NCI-H526 (cell line): ENCODE measurements at regions not wholly inside any gene's neighbourhood (a gene's known extent, or its start where the extent isn't known, plus 50 kb on each side); places are given as distances from the start of the nearest gene placed in this dataset.
"Not testable (repeated sequence)": the region's sequence is repeated elsewhere in the genome, so short reads cannot be mapped to it uniquely, and the experiment has no call there.

ENCODE experiments used
- DNase-seq, 2 experiments: peaks; one replicate each; lab custom pipeline; 2025; lab: John Stamatoyannopoulos, UW

- DNase-seq, result no peak
These were observed 413.9 kb downstream of the RPS6KC1 start for GRCh38 chr1:213464786-213465460.

DNA sequence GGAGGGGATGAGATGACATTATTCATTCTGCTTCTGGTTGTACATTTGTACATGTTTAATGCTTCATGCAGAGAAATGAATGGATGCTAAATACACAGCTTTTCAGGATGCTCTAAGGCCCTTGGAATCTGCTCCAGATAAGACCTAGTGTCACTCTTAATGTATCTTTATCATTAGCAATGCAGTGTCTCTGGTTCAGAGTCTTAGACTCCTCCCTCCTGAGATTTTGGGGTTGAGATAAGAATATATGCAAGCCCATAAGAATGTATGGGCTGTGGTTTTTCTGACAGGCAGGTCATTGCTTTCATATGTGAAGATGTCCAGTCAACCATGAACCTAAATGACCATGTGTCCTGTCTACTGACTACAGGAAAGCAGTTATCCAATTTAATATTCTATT, 415.5 kb downstream of the RPS6KC1 start:
- no peak for DNase-seq

- no peak for DNase-seq
These were observed 423.0 kb downstream of the RPS6KC1 start for GRCh38 chr1:213474054-213474453.

GRCh38 chr1:213481395-213481794, 430.4 kb downstream of the RPS6KC1 start:
- DNase-seq, result no peak

- no peak for DNase-seq
These were observed 433.3 kb downstream of the RPS6KC1 start for GRCh38 chr1:213484333-213484732.

GRCh38 chr1:213484758-213485157, 433.7 kb downstream of the RPS6KC1 start:
- no peak for DNase-seq

DNA sequence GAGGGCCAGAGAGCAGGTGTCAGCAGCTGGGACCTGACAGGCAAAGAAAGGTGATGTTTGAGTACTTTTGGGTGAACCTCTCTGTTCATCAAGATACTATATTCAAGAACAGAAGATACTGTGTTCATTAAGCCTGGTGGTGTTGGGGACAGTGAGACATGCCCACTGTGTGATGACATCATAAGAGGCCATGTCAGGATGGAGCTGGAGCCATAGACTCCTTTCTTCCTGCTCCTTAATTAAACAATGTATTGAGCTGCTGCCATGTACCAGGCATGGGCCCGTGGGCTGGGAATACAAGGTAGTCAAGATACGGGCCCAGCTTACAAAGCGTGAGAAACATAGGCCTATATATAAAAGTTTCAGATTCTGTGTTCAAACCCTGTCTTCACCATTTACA, 435.4 kb downstream of the RPS6KC1 start:
- DNase-seq, result no peak

- DNase-seq, result no peak
These were observed 440.4 kb downstream of the RPS6KC1 start for GRCh38 chr1:213491468-213491867.

- DNase-seq, result no peak
These were observed 441.4 kb downstream of the RPS6KC1 start for GRCh38 chr1:213492161-213493041.

GRCh38 chr1:213499444-213499843, 448.4 kb downstream of the RPS6KC1 start:
- DNase-seq, result no peak

DNA sequence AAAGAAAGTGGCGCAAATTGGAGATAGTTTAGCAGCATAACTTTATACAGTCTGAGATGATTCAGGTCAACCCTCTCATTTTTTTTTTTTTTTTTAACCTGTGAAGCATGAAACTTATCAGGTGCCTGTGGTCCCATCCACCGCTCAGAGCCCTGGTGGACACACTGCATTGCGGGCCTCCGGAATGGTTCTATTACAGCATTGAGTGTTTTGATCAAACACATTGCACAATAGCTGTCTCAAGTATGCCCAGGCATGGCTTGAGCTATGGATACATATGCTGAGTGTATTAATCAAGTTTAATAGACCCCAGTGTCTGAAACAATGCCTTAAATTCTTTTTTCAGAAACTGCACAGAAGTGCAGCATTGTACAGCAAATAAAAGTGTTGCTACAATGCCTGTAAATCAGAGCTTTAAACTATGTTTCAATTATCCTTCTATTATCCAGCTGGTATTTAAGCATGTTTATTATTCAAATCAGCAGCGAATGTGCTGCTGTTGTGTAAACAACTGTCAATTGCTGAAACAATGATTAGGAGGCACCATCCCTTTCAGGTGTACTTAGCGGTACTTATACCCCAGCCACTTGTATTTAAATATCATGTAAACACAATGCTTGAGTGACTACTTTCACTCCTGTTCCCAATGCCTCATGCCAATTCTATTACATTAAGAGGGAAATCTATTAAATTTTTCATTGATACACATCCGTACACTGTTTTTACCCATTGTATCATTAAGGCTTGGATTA, 456.6 kb downstream of the RPS6KC1 start:
- peak; percentile 4 to 29 for DNase-seq

GRCh38 chr1:213511173-213511572, 460.1 kb downstream of the RPS6KC1 start:
- no peak for DNase-seq

- no peak for DNase-seq
These were observed 461.3 kb downstream of the RPS6KC1 start for GRCh38 chr1:213512316-213512715.

- DNase-seq, result no peak
These were observed 462.0 kb downstream of the RPS6KC1 start for GRCh38 chr1:213513006-213513405.

DNA sequence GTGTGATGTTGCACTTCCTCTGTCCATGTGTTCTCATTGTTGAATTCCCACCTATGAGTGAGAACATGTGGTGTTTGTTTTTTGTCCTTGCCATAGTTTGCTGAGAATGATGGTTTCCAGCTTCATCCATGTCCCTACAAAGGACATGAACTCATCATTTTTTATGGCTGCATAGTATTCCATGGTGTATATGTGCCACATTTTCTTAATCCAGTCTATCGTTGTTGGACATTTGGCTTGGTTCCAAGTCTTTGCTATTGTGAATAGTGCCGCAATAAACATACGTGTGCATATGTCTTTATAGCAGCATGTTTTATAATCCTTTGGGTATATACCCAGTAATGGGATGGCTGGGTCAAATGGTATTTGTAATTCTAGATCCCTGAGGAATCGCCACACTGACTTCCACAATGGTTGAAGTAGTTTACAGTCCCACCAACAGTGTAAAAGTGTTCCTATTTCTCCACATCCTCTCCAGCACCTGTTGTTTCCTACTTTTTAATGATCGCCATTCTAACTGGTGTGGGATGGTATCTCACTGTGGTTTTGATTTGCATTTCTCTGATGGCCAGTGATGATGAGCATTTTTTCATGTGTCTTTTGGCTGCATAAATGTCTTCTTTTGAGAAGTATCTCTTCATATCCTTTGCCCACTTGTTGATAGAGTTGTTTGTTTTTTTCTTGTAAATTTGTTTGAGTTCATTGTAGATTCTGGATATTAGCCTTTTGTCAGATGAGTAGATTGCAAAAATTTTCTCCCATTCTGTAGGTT, 463.6 kb downstream of the RPS6KC1 start:
- not testable (repeated sequence) for DNase-seq

- DNase-seq, result no peak
These were observed 468.1 kb downstream of the RPS6KC1 start for GRCh38 chr1:213519098-213519497.

DNA sequence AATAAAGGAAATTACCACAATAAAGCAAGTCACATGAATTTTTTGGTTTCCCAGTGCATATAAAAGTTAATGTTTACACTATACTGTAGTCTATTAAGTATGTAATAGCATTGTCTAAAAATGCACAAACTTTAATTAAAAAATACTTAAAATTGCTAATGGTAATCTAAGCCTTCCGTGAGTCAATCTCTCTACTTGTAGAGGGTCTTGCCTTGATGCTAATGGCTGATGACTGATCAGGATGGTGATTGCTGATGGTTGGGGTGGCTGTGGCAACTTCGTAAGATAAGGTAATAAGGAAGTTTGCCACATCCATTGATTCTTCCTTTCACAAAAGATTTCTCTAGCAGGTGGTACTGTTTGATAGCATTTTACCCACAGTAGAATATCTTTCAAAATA, 466.6 kb upstream of the PROX1 start:
- no peak for DNase-seq

DNA sequence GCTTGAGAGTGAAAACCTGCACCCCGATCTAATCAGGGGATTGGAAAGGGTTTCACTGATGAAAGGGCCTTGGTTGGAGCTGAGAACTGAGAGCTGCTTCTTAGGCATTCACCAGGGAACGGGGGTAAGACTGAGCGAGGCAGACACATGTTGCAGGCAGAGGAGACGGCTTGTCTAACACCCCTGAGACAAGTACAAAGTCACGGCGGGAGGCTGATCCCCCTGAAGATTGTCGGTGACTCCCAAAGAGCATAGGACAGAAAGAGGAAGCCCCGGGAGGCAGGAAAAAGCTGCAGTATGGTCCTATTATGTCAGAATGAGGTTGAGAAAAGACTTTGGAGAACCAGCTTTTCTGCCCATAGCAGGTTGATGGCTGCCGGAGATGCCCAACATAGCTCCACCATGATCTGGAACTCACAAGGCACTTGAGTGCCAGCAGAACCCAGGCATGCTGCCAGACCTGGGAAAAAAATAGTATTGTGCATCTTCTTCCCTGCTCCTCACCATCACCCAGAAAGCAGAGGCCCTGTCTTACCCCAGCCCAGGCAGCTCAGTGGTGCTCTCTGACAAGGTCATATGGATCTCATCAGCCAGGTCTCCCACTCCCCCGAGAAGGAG, 463.9 kb upstream of the PROX1 start:
- DNase-seq, result no peak

GRCh38 chr1:213526306-213526705, 461.5 kb upstream of the PROX1 start:
- DNase-seq, result no peak

DNA sequence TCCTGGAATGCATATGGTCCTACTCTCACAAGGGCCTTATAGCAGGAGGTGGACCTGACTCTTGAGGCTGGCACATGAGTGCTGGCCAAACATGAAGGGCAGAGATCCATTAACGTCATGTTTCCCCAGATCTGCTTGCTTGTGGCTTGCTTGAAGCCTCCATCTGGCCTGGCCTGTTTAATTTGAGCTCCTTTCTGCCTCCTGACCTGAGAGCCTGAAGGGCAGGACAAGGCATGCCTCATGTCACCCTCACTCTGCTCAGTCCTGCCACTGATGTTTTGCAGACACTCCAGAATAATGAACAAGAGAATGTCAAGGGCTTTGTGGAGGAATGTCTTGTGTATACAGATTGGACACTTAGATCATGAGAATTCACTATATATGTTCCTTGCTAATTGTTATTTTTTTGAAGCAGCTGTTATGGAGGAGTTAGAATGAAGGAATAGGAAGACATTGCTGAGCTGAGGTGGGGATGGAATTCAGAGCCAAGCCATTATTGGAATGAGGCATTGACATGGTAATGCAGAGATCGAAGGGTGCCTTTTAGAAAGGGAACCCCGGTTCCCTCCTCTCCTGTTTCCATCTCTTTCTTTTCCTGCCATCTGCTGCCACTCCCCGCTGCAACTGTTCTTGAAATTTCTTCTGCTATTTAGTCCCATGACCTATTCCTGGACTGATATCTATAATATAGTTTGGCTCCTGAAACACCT, 457.0 kb upstream of the PROX1 start:
- no peak for DNase-seq
